AG10803 (cell line): ENCODE measurements at regions not wholly inside any gene's neighbourhood (a gene's known extent, or its start where the extent isn't known, plus 50 kb on each side); places are given as distances from the start of the nearest gene placed in this dataset.

Experiments
- DNase-seq: peaks from one replicate; pipeline ENCODE4 v3.0.0; 2010; ENCODE audit warnings: low read depth
- H3K4me3 ChIP-seq: 2 replicates; pipeline ENCODE4 v1.5.1; 2011; ENCODE audit warnings: mild to moderate bottlenecking, low read length, control low read depth
- CTCF ChIP-seq: conservative IDR thresholded peaks from 2 replicates; pipeline ENCODE4 v1.5.1; 2011; ENCODE audit warnings: mild to moderate bottlenecking, low read length, control low read depth, inconsistent platforms

GRCh38 chr15:96538491-96538890, 208.0 kb downstream of the NR2F2 start:
- DNase-seq = no peak
- no peak for TF ChIP-seq CTCF
- H3K4me3 ChIP-seq = no peak overlapping the region

GRCh38 chr15:96540283-96540682, 209.8 kb downstream of the NR2F2 start:
- no peak overlapping the region for H3K4me3 ChIP-seq
- no peak for TF ChIP-seq CTCF

DNA sequence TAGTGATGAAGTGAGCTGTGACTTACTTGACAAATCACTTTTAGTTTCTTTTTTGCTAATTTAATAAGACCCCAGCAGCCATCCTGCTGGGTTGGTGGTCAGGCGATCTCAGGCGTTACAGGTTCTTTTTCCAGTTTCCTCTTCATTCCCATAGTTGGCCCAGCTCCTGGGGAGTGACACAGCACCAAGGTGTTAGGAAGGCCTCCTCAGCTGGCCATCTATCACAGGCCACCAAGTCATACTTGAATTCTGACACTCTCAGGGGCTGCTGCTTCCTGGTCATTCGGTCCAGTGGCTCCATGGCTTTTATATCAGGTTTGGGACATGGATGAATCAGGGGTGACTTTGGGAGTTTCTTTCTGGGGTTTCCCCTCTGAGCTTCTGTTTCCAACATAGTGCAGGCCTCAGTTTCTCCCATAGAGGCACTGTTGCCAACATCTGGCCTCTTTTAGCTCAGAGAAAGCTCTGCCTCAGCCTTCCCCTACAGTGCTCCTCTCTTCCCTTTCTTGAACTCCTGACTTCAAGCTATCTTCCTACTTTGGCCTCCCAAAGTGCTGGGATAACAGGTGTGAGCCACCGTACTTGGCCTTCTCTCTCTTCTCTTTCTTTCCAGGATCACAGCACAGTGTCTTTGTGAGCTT, 211.8 kb downstream of the NR2F2 start:
- no peak overlapping the region for H3K4me3 ChIP-seq
- no peak for DNase-seq
- TF ChIP-seq CTCF = no peak

More at GRCh38 chr15:96540283-96540682, 209.8 kb downstream of the NR2F2 start:
- no peak for DNase-seq

DNA sequence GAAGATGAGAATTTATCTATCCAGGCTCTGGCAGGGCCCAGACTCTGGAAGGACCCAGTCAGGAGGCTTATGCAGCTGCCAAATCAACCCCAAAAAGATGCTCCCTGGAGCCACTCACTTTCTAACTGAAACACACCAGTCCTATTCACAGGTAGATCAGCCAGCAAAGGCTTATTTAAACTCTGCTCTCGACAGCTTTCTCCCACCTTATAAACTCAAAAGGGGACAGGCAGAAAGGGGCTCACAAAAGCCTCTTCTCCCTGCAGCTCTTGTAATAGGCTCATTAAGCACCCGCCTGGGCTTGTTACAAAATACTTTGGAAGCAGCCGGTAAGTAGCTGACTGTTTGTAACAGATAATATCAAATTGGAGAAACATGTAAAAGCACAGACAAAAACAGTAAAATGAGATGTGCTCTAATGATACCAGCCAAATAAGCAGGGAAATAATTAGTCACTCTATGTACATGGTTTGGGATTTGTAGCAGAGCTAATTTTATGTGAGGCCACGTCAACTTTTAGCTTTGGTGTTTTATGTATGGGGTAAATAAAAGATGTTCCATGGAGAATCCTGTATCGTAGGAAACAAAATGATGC, 213.8 kb downstream of the NR2F2 start:
- no peak overlapping the region for H3K4me3 ChIP-seq
- no peak for TF ChIP-seq CTCF
- DNase-seq = no peak

GRCh38 chr15:96549136-96549535, 218.6 kb downstream of the NR2F2 start:
- DNase-seq = no peak
- H3K4me3 ChIP-seq = no peak overlapping the region
- TF ChIP-seq CTCF = no peak

GRCh38 chr15:96551196-96551595, 220.7 kb downstream of the NR2F2 start:
- TF ChIP-seq CTCF = no peak
- H3K4me3 ChIP-seq = no peak overlapping the region
- DNase-seq = no peak

DNA sequence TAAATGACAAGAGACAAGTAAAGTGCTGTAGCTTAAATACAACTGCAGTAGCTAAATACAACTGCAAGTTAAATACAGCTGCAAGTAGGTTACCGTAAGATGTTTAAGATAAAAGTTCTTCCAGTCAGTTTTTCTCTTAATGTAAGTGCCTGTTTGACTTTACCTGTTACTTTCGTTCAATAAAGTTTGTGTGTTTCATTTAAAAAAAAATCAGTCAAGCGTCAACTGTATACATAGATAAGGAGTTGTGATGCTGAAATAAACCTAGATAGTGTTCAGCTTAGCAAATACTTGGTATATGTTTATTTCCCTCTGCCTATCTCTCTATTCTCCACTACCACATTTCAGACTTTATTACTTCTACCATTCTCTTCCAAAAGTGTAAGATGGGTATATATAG, 221.2 kb downstream of the NR2F2 start:
- no peak for DNase-seq
- TF ChIP-seq CTCF = no peak
- H3K4me3 ChIP-seq = no peak overlapping the region
